Naive thymus-derived CD8-positive, alpha-beta T cell (primary cell): ENCODE measurements at regions not wholly inside any gene's neighbourhood (a gene's known extent, or its start where the extent isn't known, plus 50 kb on each side); places are given as distances from the start of the nearest gene placed in this dataset.

Source experiments
- ATAC-seq, 2 donors: fragments of 150-1000 bp; cut with Tn5 transposase in 1 of 2; sonication (Bioruptor Pico), chemical (Tn5 transposase) in 1 of 2; 1 replicate in 1 of 2; 2 replicates in 1 of 2; pipeline ENCODE4 v1.10.0; 2021; ENCODE audit warnings: mild to moderate bottlenecking in 2 of 2, moderate library complexity in 2 of 2
- POLR2A ChIA-PET: fragments of 350-600 bp; sonication (Branson Sonifier 250); formaldehyde crosslinking; loops from one replicate; lab custom pipeline; 2021; ENCODE audit warnings: antibody characterized with exemption; lab: Charles Lee
- DNase-seq, 10 donors: peaks; one replicate each; pipeline versions ENCODE4 v3.0.0 to v3.0.0-alpha.2; 2020 to 2022
- H3K27ac Mint-ChIP-seq, 10 donors: one replicate each; pipeline ENCODE4 v1.8.0; 2020 to 2022; ENCODE audit warnings: mild to moderate bottlenecking in 10 of 10, mixed read lengths in 10 of 10, moderate library complexity in 4 of 10, inconsistent platforms in 1 of 10
- H3K27me3 Mint-ChIP-seq, 5 donors: one replicate each; pipeline ENCODE4 v1.8.0; 2021 to 2022; ENCODE audit warnings: mixed read lengths in 5 of 5
- H3K36me3 Mint-ChIP-seq, 3 donors: one replicate each; pipeline ENCODE4 v1.8.0; 2020 to 2022; ENCODE audit warnings: mixed read lengths in 3 of 3, mild to moderate bottlenecking in 2 of 3, inconsistent platforms in 1 of 3
- H3K4me1 Mint-ChIP-seq, 4 donors: one replicate each; pipeline ENCODE4 v1.8.0; 2021 to 2022; ENCODE audit warnings: mixed read lengths in 4 of 4
- H3K4me3 Mint-ChIP-seq, 10 donors: one replicate each; pipeline ENCODE4 v1.8.0; 2020 to 2022; ENCODE audit warnings: mild to moderate bottlenecking in 10 of 10, mixed read lengths in 10 of 10, moderate library complexity in 6 of 10, inconsistent platforms in 1 of 10
- H3K9me3 Mint-ChIP-seq, 9 donors: one replicate each; pipeline ENCODE4 v1.8.0; 2020 to 2022; ENCODE audit warnings: mixed read lengths in 9 of 9, mild to moderate bottlenecking in 3 of 9, inconsistent platforms in 1 of 9, moderate library complexity in 1 of 9

DNA sequence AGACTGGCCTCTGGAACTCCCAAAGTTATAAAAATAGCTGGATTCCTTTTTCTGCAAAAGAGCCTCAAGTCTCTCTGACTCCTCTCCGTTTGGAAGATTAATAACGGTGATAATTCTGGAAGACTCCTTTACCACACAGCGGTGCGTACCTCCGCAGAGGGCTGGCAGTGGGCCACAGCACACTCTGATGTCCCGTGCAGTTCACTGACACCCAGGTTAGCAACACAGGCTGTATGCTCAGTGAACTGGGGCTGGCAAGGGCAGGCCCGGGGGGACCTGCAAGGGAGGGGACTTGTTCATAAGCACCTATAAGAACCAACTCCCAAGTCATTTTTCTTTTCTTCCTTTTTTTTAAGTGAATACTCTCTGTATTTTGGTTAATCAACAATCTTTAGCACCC is 120.3 kb upstream of the TJP1 start:
- peaks cover 2 to 46% (median 9%) of the 10 kb centered on the region in 5 donors for H3K27me3 Mint-ChIP-seq
- no peaks in the 10 kb centered on the region for H3K36me3 Mint-ChIP-seq
- H3K9me3 Mint-ChIP-seq, result no peaks in the 10 kb centered on the region
- H3K27ac Mint-ChIP-seq, result no peak overlapping the region
- ATAC-seq, result no peak
- no peak overlapping the region for H3K4me3 Mint-ChIP-seq
- no peaks in the 10 kb centered on the region for H3K4me1 Mint-ChIP-seq
- POLR2A ChIA-PET, result no interaction called here
- DNase-seq, result no peak

DNA sequence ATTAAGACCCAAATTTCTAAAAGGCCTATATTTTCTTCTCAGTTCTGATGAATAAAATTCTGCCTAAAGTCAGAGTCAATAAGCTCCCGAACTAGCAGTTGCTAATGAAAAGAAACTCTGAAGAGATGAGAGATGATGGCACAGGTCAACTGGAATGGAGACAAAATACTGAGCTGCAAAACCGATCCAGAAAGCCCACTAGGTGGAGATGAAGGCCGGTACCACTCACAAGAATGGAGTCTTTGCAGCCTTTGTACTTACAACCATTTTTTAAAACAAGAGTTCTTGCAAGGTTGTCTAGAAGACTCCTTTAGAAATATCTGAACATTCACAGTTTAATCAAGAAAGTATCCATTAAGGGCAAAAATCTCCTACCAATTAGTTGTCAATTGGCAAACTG is 119.9 kb upstream of the TJP1 start:
- no peak overlapping the region for H3K4me3 Mint-ChIP-seq
- peaks cover 2 to 46% (median 10%) of the 10 kb centered on the region in 5 donors for H3K27me3 Mint-ChIP-seq
- POLR2A ChIA-PET, result no interaction called here

DNA sequence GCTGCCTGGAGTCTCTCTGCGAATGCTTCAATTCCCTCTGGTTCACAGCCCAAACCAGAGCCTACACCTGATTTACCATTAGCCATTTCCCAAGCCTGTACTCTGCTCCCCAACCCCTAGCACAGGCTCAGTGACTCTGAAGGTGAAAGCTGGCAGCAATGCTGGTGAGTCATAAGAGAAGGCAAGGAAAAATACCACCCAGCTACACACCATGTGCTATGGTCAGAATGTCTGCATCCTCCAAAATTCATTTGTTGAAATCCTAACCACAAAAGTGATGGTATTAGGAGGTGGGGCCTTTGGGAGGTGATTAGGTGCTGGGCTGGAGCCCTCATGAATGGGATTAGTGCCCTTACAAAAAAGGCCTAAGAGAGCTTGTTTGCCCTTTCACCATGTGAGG is 117.1 kb upstream of the TJP1 start:
- Mint-ChIP-seq H3K4me3 (no peak overlapping the region), H3K36me3 (no peaks in the 10 kb centered on the region), H3K27me3 (peaks cover 15 to 48% (median 20%) of the 10 kb centered on the region in 5 donors), H3K4me1 (no peaks in the 10 kb centered on the region), H3K27ac (no peak overlapping the region), H3K9me3 (no peaks in the 10 kb centered on the region)
- DNase-seq, result no peak
- no peak for ATAC-seq
- POLR2A ChIA-PET, result no interaction called here

More for the DNA sequence above, 119.9 kb upstream of the TJP1 start:
- Mint-ChIP-seq H3K9me3 (no peaks in the 10 kb centered on the region), H3K27ac (no peak overlapping the region), H3K4me1 (no peaks in the 10 kb centered on the region), H3K36me3 (no peaks in the 10 kb centered on the region)
- DNase-seq (no peak), ATAC-seq (no peak)

DNA sequence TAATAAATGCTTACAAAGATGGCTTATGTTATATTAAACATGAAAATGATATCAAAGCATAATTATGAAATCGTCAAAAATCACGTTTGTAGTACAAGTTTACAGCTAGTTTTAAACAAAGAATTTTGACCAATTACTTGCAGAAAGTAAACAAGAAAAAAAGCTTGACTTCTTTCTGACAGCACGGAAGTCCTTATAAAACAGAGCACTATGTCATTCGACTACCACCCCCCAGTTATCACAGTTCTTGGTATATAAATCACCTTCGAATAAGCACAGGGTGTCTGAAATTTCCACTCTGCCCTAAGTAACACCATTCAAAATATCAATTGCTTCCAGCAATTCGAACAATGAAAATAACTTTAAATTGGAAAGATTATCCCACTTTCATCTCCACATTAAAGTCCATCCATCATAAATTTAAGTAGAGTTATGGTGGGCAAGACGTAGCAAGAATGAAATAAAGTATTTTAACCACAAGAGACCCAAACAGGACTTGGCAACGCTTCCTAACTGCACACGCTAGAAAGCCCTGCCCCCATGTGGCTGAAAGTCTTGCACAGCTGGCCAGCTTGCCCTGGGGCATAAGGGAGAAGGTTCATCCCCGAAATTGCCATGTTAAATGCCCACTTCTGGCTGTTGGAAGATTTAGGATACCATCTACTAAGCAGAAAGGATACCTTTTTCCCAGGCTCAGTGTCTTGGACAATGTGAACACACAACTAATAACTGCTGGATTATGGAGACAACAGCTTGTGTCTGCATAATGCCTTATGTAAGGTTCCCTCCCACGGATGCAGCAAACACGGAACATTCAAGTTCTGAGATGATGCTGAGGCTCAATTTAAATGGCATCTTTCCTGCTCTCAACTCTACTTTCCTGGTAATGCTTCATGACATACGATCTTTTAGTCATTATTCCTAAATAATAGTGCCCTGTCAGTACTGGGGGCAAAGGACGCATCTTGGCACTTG is 116.4 kb upstream of the TJP1 start:
- no peaks in the 10 kb centered on the region for H3K4me1 Mint-ChIP-seq
- POLR2A ChIA-PET, result no interaction called here
- no peaks in the 10 kb centered on the region for H3K36me3 Mint-ChIP-seq
- ATAC-seq (no peak), DNase-seq (no peak)
- H3K4me3 Mint-ChIP-seq, result no peak overlapping the region
- no peak overlapping the region for H3K27ac Mint-ChIP-seq
- H3K9me3 Mint-ChIP-seq, result no peaks in the 10 kb centered on the region
- H3K27me3 Mint-ChIP-seq, result peaks cover 15 to 50% (median 20%) of the 10 kb centered on the region in 5 donors

DNA sequence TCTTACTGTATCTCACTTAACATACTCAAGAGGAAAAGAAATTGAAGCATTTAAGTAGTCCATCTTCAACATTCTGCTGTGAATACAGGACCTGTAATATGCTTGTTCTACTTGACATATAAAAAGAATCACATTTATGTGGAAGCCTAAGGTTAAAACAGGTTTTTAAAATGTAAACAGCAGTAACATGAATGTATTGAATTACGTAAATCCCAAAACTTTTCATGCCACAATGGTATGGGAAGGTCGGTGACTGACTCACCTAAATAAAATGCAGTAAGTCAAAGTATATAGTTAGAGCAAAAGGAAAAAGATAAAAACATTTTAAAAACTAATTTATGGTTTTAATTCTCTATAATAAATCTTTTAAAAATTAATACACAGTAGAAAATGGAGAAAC is 115.7 kb upstream of the TJP1 start:
- POLR2A ChIA-PET, result no interaction called here
- H3K27ac Mint-ChIP-seq, result no peak overlapping the region
- H3K36me3 Mint-ChIP-seq, result no peaks in the 10 kb centered on the region
- no peaks in the 10 kb centered on the region for H3K4me1 Mint-ChIP-seq
- no peaks in the 10 kb centered on the region for H3K9me3 Mint-ChIP-seq
- no peak for DNase-seq
- no peak overlapping the region for H3K4me3 Mint-ChIP-seq
- ATAC-seq, result no peak
- H3K27me3 Mint-ChIP-seq, result peaks cover 16 to 56% (median 22%) of the 10 kb centered on the region in 5 donors

DNA sequence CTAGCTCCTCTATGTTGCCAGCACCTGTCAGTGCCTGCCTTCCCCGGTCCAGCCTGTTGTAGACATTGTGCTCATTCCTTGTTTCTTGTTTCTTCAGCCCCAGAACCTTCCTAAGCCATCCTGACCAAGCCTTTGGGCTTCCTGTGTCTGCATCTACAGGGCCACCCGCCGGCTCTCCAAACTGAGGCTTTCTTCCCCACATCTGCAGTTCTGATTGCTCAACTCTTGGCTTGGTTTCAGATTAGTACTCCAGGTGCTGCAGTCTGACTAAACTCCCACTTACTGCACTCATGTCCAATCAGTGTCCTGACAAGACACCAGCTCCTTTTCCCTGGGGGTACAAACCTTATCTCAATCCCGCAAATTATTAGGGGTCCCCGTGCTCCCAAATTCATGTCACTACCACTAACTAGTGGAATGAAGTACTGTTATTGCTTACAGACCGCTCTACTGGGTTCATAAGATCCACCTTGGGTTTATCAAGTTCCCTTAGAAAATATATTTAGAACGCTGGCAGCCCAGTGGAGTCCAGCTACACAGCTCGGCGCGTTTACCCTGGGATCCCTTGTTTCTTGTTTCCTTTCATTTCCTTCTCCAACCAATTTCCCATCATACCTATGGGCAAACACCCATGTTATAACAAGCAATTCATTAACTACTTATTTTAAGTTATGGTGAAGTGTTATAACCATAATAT is 114.2 kb upstream of the TJP1 start:
- DNase-seq (no peak), ATAC-seq (no peak)
- Mint-ChIP-seq H3K9me3 (no peaks in the 10 kb centered on the region), H3K27ac (no peak overlapping the region), H3K4me3 (no peak overlapping the region), H3K27me3 (peaks cover 16 to 47% (median 18%) of the 10 kb centered on the region in 5 donors), H3K4me1 (no peaks in the 10 kb centered on the region), H3K36me3 (no peaks in the 10 kb centered on the region)
- POLR2A ChIA-PET, result no interaction called here

DNA sequence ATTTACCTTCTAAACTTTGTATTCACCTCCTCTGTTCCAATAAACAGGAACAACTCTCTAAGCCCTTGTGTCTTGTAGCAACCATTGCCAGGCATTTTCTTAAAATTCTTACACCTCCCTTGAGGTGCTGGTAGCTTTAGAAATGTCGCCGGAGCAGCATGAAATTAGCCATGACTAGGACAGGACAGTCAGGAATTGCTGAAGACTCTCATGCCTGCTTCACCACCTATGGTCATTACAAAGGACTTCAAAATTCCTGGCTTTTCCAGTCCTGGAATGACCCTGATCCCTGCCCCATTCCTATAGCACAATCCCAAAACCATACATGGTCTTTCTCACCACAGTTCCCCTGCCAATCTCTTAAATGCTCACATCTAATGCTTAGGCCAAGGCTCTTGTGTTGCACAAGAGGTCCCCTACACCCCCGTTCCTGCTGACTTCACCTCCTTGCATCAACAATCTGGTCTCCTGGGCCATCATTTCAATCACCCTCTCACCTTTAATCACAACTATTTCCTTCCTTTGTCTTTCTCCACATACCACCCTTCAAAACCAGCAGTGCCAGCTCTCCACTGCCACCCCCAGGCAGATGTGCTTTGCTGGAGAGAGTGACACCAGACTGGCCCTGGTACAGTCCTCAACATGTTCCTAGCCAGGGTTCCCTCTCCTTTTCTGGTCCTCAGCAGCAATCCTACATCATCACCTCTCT is 113.2 kb upstream of the TJP1 start:
- Mint-ChIP-seq H3K4me3 (no peak overlapping the region), H3K4me1 (no peaks in the 10 kb centered on the region), H3K36me3 (no peaks in the 10 kb centered on the region), H3K9me3 (no peaks in the 10 kb centered on the region), H3K27ac (no peak overlapping the region), H3K27me3 (peaks cover 16 to 49% (median 16%) of the 10 kb centered on the region in 5 donors)
- DNase-seq (no peak), ATAC-seq (no peak)
- POLR2A ChIA-PET, result no interaction called here

DNA sequence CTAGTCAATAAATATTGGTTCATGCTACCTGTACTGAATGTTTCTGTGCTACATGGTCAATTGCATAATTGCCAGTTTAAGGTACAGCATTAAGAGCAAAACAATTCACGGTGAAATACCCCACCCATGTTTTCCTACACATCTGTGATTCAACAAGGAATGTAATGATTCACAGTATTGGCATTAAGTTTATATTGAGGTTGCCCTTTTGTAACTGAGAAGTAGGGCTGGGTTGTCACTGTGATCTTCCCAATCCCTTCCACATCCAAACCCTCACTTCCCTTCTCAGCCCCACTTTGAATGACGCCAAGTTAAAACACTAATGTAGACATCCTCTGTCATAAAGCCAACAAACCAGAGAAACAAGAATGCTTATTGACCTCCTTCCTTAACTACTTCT is 112.0 kb upstream of the TJP1 start:
- DNase-seq (no peak), ATAC-seq (no peak)
- Mint-ChIP-seq H3K27me3 (peaks cover 13 to 50% (median 16%) of the 10 kb centered on the region in 5 donors), H3K36me3 (no peaks in the 10 kb centered on the region), H3K4me1 (no peaks in the 10 kb centered on the region), H3K9me3 (no peaks in the 10 kb centered on the region), H3K27ac (no peak overlapping the region), H3K4me3 (no peak overlapping the region)
- POLR2A ChIA-PET, result no interaction called here

DNA sequence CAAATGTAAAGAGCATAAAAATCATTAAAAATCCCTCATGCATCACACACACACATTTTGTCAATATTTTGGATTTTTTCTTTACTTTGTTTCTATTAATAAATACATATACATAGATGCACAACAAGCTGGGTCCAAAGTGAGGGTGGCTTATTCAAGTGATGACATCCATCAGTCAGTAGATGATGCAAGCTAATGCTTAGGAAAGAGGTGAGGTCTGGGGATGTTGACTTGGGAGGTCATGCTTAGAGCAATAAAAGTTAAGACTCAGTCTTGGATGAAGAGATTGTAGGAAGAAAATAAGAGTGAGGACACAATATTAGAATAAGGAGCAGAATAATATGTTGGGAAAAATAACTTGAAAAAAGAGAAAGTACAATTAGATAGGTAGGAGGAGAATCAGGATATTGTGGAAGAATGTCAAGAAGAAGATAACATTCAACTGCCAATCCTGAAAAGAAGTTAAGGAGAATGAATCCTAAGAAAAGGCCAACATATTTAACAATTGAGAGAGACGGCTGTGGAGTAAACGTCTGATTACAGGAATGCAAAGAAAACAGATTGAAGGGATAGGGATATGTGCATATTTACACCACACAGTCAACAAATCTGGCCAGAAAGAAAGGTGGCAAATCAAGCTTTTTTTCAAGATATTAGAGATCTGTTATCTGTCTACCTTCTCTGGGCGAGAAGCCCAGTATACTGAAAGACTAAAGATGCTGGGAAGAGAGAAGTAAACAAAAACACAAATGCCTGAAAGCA is 111.0 kb upstream of the TJP1 start:
- POLR2A ChIA-PET, result no interaction called here
- peaks cover 16 to 46% (median 24%) of the 10 kb centered on the region in 5 donors for H3K27me3 Mint-ChIP-seq

DNA sequence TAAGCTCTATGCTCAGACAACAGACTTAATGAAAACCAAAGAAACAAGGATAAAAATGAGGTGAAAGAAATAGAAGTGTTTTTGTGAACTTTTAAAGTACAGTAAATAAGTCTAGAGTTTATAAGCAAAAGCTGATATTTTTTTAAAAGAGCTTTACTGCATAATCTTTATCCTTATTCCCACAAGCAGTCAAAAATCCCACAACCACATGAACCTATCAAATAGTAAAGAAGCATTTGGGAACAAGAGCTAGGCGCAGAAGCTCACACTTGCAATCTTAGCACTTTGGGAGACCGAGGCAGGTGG is 103.8 kb upstream of the TJP1 start:
- POLR2A ChIA-PET, result no interaction called here
- no peak overlapping the region for H3K27ac Mint-ChIP-seq
- peaks cover 24 to 73% (median 49%) of the 10 kb centered on the region in 5 donors for H3K27me3 Mint-ChIP-seq
- DNase-seq (no peak), ATAC-seq (no peak)
- H3K4me3 Mint-ChIP-seq, result no peak overlapping the region
- no peaks in the 10 kb centered on the region for H3K9me3 Mint-ChIP-seq
- peaks cover 0 to 2% (median 0%) of the 10 kb centered on the region in 4 donors for H3K4me1 Mint-ChIP-seq
- no peaks in the 10 kb centered on the region for H3K36me3 Mint-ChIP-seq

More for the DNA sequence above, 111.0 kb upstream of the TJP1 start:
- Mint-ChIP-seq H3K36me3 (no peaks in the 10 kb centered on the region), H3K27ac (no peak overlapping the region), H3K4me3 (no peak overlapping the region), H3K9me3 (no peaks in the 10 kb centered on the region), H3K4me1 (no peaks in the 10 kb centered on the region)
- DNase-seq (no peak), ATAC-seq (no peak)

DNA sequence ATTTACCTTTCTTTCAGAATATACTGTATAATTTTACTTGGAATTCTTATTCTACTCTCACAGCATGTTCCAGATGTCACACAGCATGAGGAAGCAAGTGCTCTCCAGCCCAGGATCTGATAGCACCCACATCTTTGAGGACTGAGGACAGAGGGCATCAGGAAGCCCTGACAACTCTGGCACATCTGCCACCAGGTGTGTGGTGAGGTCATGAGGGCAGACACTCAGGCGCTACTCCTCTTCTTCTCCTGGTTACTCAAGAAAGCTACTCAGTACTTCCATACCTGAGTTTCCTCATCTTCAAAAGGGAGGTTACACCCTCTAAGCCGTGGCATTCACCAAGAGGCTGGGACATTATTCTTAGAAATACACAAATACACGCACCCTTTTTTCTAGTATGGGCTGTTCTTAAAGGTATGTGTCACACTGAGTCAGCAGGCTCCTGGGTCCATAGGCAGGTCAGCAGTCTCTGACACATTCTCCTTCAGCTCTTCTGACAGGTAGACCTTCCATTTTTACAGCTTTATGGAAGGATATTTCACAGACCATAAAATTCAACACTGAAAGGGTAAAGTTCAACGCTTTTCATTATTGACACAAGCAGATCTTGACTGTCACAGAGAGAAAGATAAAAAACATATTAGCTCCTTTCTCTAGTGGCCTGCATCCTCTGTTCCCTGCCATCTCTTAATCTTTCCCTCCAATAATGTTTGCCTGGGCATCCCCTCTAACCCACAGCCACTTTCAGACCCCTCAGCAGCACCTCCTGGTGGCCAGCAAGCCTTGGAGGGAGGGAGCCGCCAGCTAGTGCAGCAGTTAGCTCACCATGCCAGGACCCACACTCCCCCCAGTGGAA is 103.2 kb upstream of the TJP1 start:
- Mint-ChIP-seq H3K36me3 (no peaks in the 10 kb centered on the region), H3K4me1 (peaks cover 0 to 2% (median 0%) of the 10 kb centered on the region in 4 donors), H3K4me3 (no peak overlapping the region), H3K27me3 (peaks cover 29 to 73% (median 53%) of the 10 kb centered on the region in 5 donors), H3K9me3 (no peaks in the 10 kb centered on the region), H3K27ac (no peak overlapping the region)
- POLR2A ChIA-PET, result no interaction called here
- ATAC-seq, result peak; percentile 43 to 49
- DNase-seq, result peak in 7 of 10 donors; percentile 2 to 37 (median 23)

DNA sequence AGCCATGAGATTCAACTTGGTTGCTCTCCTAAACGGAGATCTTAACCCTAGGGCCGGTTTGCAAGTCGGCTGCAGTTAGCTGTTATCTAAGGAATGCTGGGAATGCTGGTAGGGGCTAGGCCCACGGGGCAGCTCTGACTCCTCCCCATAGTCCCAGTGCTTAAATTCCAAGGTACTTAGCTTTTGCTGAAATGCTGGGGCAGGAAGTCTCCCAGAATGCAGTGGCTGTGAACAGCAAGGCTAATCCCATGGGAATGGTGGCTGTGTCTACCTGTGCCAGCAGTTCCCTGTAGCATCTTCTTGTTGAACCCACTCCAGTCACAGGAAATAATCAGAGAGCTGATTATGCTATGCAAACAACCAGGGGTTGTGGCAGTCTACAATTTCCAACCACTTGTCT is 102.5 kb upstream of the TJP1 start:
- DNase-seq, result no peak
- Mint-ChIP-seq H3K36me3 (no peaks in the 10 kb centered on the region), H3K9me3 (no peaks in the 10 kb centered on the region), H3K4me3 (no peak overlapping the region), H3K27ac (no peak overlapping the region), H3K27me3 (peaks cover 29 to 70% (median 52%) of the 10 kb centered on the region in 5 donors), H3K4me1 (peaks cover 0 to 2% (median 0%) of the 10 kb centered on the region in 4 donors)
- POLR2A ChIA-PET, result no interaction called here
- ATAC-seq, result no peak
